Omental fat pad (tissue), 3 donors: ENCODE measurements at regions not wholly inside any gene's neighbourhood (a gene's known extent, or its start where the extent isn't known, plus 50 kb on each side); places are given as distances from the start of the nearest gene placed in this dataset.

Source experiments
- ATAC-seq: fragments of 150-250 bp; one replicate; pipeline ENCODE4 v1.9.1; 2016; ENCODE audit warnings: mild to moderate bottlenecking, moderate library complexity; ENCODE audit not compliant: low FRiP score
- DNase-seq: peaks from one replicate; pipeline ENCODE4 v3.0.0-alpha.2; 2019; ENCODE audit warnings: low spot score
- TF ChIP-seq, protein P1 (sequence below), 3 donors: fragments of 450-650 bp; IDR thresholded peaks; one replicate each; pipeline ENCODE4 v1.5.1; 2016 to 2017; ENCODE audit warnings: antibody characterized with exemption in 3 of 3, mild to moderate bottlenecking in 3 of 3, moderate library complexity in 2 of 3

DNA sequence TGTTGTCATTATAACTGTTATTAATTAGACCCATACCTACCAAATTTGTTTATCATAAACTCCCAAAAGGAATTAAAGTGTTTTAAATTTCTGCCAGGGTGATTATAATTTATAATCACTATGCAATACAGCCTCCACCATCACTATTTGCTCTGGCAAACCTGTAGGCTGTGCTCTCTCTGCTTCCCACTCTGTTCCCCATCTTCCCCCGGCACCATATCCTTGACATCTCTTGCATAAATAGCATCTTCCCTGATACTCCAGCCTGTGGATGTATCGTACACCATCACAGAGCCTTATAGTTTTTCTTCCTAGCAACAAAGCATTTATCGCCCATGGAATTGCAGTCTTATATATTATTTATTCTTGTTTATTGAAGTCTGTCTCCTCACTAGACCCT, 181.5 kb upstream of the TSC22D1 start:
- no peak for ATAC-seq
- TF ChIP-seq, protein P1, sequence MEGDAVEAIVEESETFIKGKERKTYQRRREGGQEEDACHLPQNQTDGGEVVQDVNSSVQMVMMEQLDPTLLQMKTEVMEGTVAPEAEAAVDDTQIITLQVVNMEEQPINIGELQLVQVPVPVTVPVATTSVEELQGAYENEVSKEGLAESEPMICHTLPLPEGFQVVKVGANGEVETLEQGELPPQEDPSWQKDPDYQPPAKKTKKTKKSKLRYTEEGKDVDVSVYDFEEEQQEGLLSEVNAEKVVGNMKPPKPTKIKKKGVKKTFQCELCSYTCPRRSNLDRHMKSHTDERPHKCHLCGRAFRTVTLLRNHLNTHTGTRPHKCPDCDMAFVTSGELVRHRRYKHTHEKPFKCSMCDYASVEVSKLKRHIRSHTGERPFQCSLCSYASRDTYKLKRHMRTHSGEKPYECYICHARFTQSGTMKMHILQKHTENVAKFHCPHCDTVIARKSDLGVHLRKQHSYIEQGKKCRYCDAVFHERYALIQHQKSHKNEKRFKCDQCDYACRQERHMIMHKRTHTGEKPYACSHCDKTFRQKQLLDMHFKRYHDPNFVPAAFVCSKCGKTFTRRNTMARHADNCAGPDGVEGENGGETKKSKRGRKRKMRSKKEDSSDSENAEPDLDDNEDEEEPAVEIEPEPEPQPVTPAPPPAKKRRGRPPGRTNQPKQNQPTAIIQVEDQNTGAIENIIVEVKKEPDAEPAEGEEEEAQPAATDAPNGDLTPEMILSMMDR (IDR thresholded peaks at IDR 0.05) = no peak
- DNase-seq = no peak

DNA sequence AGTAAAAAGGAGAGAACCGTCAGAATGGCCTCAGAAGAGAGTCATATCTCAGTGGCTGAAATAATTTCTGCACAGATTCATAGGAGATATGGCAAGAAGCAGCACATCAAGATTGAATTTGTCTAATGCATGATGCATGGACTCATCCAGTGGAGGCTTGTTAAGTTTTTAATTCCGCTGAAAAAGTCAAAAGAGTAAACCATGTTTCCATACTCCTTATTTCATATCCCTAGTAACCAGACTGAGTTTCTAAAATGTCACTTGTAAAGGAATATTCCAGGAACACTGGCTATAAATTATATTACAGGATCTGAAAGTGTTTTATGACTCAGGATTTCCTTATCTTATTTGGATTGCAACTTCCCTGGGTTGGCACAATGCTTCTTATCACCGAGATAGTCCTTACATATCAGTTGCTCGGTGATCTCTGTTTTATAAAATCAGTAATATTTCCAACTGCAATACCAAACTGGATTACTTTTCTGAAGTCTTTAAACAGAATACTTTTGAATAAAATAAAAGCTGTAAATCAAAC, 180.2 kb upstream of the TSC22D1 start:
- TF ChIP-seq, protein P1 (IDR thresholded peaks at IDR 0.05) = no peak
- DNase-seq (no peak), ATAC-seq (no peak)

DNA sequence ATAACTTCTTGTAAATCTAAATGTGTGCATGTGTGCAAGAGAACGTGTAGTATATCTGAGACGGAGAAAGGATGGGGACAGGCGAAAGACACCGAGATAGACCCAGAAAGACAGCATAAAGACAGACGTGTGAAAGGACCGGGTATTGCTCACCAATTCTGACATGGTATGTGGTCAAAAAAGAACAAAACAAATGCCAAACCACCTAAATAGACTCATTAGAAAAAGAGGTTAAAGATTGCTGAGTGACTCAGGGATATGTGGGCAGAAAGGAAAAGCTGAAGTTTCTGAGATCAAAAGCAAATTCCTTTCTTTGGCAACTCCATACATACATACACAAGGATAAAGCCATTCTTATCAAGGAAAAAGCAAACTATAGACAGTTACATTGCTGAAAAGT, 179.7 kb upstream of the TSC22D1 start:
- TF ChIP-seq, protein P1 (IDR thresholded peaks at IDR 0.05) = no peak
- ATAC-seq (peak; percentile 38), DNase-seq (no peak)

DNA sequence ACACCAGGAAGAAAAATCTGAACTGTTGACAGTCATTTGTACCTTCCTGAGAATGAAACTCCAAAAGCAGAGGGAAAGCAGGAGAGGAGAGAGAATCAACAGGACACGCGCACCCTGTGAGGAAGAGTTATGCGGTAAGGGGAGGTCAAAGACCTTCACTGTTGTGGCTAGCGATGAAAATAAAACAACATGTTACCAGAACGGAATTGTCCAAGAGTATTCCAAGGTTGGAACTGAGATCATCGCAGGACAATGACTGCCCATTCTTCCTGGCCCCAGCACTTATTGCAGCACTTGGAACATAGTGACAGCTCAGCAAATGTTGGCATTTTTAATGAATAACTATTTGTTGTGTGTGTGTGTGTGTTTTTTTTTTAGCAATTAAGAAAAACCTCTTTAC, 176.0 kb upstream of the TSC22D1 start:
- ATAC-seq = no peak
- DNase-seq = no peak
- TF ChIP-seq, protein P1 (IDR thresholded peaks at IDR 0.05) = no peak

DNA sequence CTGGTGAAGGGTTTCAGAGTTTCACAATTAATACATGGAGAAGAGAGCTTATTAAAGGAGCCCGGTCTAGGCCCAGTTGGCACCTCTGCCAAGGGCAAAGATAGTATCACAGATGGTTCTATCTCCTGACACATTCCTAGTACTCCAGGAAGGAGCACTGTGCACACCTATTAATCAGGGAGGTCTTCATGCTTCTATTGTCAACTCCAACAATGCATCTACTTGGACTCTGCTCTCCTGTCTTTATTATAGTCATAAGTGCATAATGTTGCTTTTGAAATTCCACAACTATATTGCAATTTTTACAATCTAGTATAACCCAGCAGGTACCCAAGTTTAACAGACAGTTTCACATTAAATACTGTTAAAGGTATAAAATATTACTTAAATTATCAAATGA, 174.5 kb upstream of the TSC22D1 start:
- DNase-seq = no peak
- no peak for ATAC-seq
- TF ChIP-seq, protein P1 (IDR thresholded peaks at IDR 0.05) = no peak

DNA sequence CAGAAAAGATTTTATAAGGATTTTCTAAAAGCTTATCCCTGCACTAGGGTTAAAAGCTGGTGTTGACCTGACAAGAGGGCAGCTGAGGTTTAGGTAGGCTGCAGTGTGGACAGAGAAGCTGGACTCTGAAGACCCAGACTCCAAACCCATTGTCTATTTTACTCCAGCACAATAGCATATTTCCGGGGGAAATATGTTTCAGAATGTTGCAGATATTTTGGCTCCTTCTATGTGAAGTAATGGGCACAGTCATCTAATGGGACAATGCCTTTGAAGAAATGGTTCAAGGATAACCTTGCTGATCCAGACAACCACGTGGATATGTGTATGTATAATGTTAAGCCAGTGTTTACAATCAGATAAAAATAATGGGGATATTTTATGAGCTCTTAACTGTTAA, 173.8 kb upstream of the TSC22D1 start:
- TF ChIP-seq, protein P1 (IDR thresholded peaks at IDR 0.05) = no peak
- no peak for ATAC-seq
- DNase-seq = no peak

DNA sequence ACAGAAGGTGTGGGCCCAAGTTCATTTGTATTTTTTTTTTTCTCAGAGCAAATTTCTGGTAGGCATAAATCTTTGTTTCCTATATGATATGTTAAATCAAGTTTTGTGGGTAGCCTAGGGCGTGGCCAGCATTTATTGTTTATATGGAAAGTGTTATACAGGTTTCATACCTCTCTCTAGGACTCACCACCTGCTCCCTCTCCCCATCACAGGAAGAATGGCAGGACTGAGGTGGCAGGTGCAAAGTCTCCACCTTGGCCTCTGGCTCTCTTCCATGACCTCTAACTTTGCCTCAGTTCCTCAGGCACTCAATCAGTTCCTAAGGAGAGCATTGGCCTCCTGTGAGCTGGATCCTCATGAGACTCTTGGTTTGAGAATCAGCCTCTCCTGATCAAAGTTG, 172.3 kb upstream of the TSC22D1 start:
- TF ChIP-seq, protein P1 (IDR thresholded peaks at IDR 0.05) = no peak
- ATAC-seq (no peak), DNase-seq (no peak)
